ENCODE measurements at regions not wholly inside any gene's neighbourhood (a gene's known extent, or its start where the extent isn't known, plus 50 kb on each side); places are given as distances from the start of the nearest gene placed in this dataset.
"Not testable (repeated sequence)": the region's sequence is repeated elsewhere in the genome, so short reads cannot be mapped to it uniquely, and the experiment has no call there.

- DNase-seq = no peak
- no peaks in the 10 kb centered on the region; the same call in 1 of the 2 replicates for H3K27me3 ChIP-seq (ENCODE audit: control insufficient read depth, insufficient read depth, low read length)
- H3K36me3 ChIP-seq (replicated peaks; ENCODE audit: control insufficient read depth, insufficient read depth, low read length) = no peaks in the 10 kb centered on the region
- no peak overlapping the region for H3K4me3 ChIP-seq (ENCODE audit: insufficient read depth, low read depth, low read length)
Observed at GRCh38 chr15:69914960-69915359, 182.8 kb downstream of the TLE3 start.

- Histone ChIP-seq H3K36me3 (replicated peaks; ENCODE audit: control insufficient read depth, insufficient read depth, low read length) (no peaks in the 10 kb centered on the region), H3K27me3 (ENCODE audit: control insufficient read depth, insufficient read depth, low read length) (no peaks in the 10 kb centered on the region; the same call in 1 of the 2 replicates), H3K4me3 (ENCODE audit: insufficient read depth, low read depth, low read length) (no peak overlapping the region)
- DNase-seq = no peak
Observed at GRCh38 chr15:69916169-69916785, 181.4 kb downstream of the TLE3 start.

GRCh38 chr15:69917056-69917455 is 180.7 kb downstream of the TLE3 start:
- no peak for DNase-seq
- Histone ChIP-seq H3K4me3 (ENCODE audit: insufficient read depth, low read depth, low read length) (no peak overlapping the region), H3K27me3 (ENCODE audit: control insufficient read depth, insufficient read depth, low read length) (no peaks in the 10 kb centered on the region; the same call in 1 of the 2 replicates)

GRCh38 chr15:69919816-69920215 is 177.9 kb downstream of the TLE3 start:
- peak; percentile 85 for DNase-seq
- no peaks in the 10 kb centered on the region for H3K36me3 ChIP-seq (replicated peaks; ENCODE audit: control insufficient read depth, insufficient read depth, low read length)
- no peaks in the 10 kb centered on the region for H3K27me3 ChIP-seq (ENCODE audit: control insufficient read depth, insufficient read depth, low read length)
- no peak overlapping the region for H3K4me3 ChIP-seq (ENCODE audit: insufficient read depth, low read depth, low read length)

More at GRCh38 chr15:69917056-69917455, 180.7 kb downstream of the TLE3 start:
- no peaks in the 10 kb centered on the region for H3K36me3 ChIP-seq (replicated peaks; ENCODE audit: control insufficient read depth, insufficient read depth, low read length)

GRCh38 chr15:69920221-69920620 is 177.5 kb downstream of the TLE3 start:
- Histone ChIP-seq H3K4me3 (ENCODE audit: insufficient read depth, low read depth, low read length) (no peak overlapping the region), H3K36me3 (replicated peaks; ENCODE audit: control insufficient read depth, insufficient read depth, low read length) (no peaks in the 10 kb centered on the region), H3K27me3 (ENCODE audit: control insufficient read depth, insufficient read depth, low read length) (no peaks in the 10 kb centered on the region)
- no peak for DNase-seq

- no peak for DNase-seq
- Histone ChIP-seq H3K4me3 (ENCODE audit: insufficient read depth, low read depth, low read length) (no peak overlapping the region), H3K36me3 (replicated peaks; ENCODE audit: control insufficient read depth, insufficient read depth, low read length) (no peaks in the 10 kb centered on the region), H3K27me3 (ENCODE audit: control insufficient read depth, insufficient read depth, low read length) (no peaks in the 10 kb centered on the region)
Observed at GRCh38 chr15:69921626-69922619, 175.8 kb downstream of the TLE3 start.

- no peak for DNase-seq
- no peaks in the 10 kb centered on the region for H3K36me3 ChIP-seq (replicated peaks; ENCODE audit: control insufficient read depth, insufficient read depth, low read length)
- no peaks in the 10 kb centered on the region for H3K27me3 ChIP-seq (ENCODE audit: control insufficient read depth, insufficient read depth, low read length)
- H3K4me3 ChIP-seq (ENCODE audit: insufficient read depth, low read depth, low read length) = no peak overlapping the region
Observed at GRCh38 chr15:69924531-69924930, 173.2 kb downstream of the TLE3 start.

- DNase-seq = no peak
- Histone ChIP-seq H3K27me3 (ENCODE audit: control insufficient read depth, insufficient read depth, low read length) (no peaks in the 10 kb centered on the region), H3K36me3 (replicated peaks; ENCODE audit: control insufficient read depth, insufficient read depth, low read length) (no peaks in the 10 kb centered on the region), H3K4me3 (ENCODE audit: insufficient read depth, low read depth, low read length) (no peak overlapping the region)
Observed at GRCh38 chr15:69926006-69926405, 171.7 kb downstream of the TLE3 start.

GRCh38 chr15:69926721-69927120 is 171.0 kb downstream of the TLE3 start:
- no peaks in the 10 kb centered on the region for H3K27me3 ChIP-seq (ENCODE audit: control insufficient read depth, insufficient read depth, low read length)
- no peak for DNase-seq
- H3K4me3 ChIP-seq (ENCODE audit: insufficient read depth, low read depth, low read length) = no peak overlapping the region
- H3K36me3 ChIP-seq (replicated peaks; ENCODE audit: control insufficient read depth, insufficient read depth, low read length) = no peaks in the 10 kb centered on the region

- H3K4me3 ChIP-seq (ENCODE audit: insufficient read depth, low read depth, low read length); H3K27me3 ChIP-seq (ENCODE audit: control insufficient read depth, insufficient read depth, low read length); DNase-seq; H3K36me3 ChIP-seq (replicated peaks; ENCODE audit: control insufficient read depth, insufficient read depth, low read length): not testable (repeated sequence)
Observed at GRCh38 chr15:69928890-69929289, 168.8 kb downstream of the TLE3 start.

GRCh38 chr15:69929905-69930630 is 167.6 kb downstream of the TLE3 start:
- Histone ChIP-seq H3K27me3 (ENCODE audit: control insufficient read depth, insufficient read depth, low read length) (no peaks in the 10 kb centered on the region; the same call in 1 of the 2 replicates), H3K4me3 (ENCODE audit: insufficient read depth, low read depth, low read length) (no peak overlapping the region), H3K36me3 (replicated peaks; ENCODE audit: control insufficient read depth, insufficient read depth, low read length) (no peaks in the 10 kb centered on the region)
- no peak for DNase-seq

GRCh38 chr15:69930754-69931153 is 167.0 kb downstream of the TLE3 start:
- no peaks in the 10 kb centered on the region for H3K36me3 ChIP-seq (replicated peaks; ENCODE audit: control insufficient read depth, insufficient read depth, low read length)
- no peak overlapping the region for H3K4me3 ChIP-seq (ENCODE audit: insufficient read depth, low read depth, low read length)
- H3K27me3 ChIP-seq (ENCODE audit: control insufficient read depth, insufficient read depth, low read length) = no peaks in the 10 kb centered on the region; the same call in 1 of the 2 replicates
- DNase-seq = no peak

GRCh38 chr15:69931156-69931555 is 166.6 kb downstream of the TLE3 start:
- H3K4me3 ChIP-seq (ENCODE audit: insufficient read depth, low read depth, low read length) = no peak overlapping the region
- no peaks in the 10 kb centered on the region; the same call in 1 of the 2 replicates for H3K27me3 ChIP-seq (ENCODE audit: control insufficient read depth, insufficient read depth, low read length)
- no peak for DNase-seq
- H3K36me3 ChIP-seq (replicated peaks; ENCODE audit: control insufficient read depth, insufficient read depth, low read length) = no peaks in the 10 kb centered on the region

- no peaks in the 10 kb centered on the region; the same call in 1 of the 2 replicates for H3K27me3 ChIP-seq (ENCODE audit: control insufficient read depth, insufficient read depth, low read length)
- DNase-seq = no peak
- H3K36me3 ChIP-seq (replicated peaks; ENCODE audit: control insufficient read depth, insufficient read depth, low read length) = no peaks in the 10 kb centered on the region
- H3K4me3 ChIP-seq (ENCODE audit: insufficient read depth, low read depth, low read length) = no peak overlapping the region
Observed at GRCh38 chr15:69934607-69935006, 163.1 kb downstream of the TLE3 start.
